Midbrain (tissue), 1 donor: ENCODE measurements at regions not wholly inside any gene's neighbourhood (a gene's known extent, or its start where the extent isn't known, plus 50 kb on each side); places are given as distances from the start of the nearest gene placed in this dataset.

Experiments
- DNase-seq: peaks from one replicate; lab custom pipeline; 2025; lab: John Stamatoyannopoulos, UW

DNA sequence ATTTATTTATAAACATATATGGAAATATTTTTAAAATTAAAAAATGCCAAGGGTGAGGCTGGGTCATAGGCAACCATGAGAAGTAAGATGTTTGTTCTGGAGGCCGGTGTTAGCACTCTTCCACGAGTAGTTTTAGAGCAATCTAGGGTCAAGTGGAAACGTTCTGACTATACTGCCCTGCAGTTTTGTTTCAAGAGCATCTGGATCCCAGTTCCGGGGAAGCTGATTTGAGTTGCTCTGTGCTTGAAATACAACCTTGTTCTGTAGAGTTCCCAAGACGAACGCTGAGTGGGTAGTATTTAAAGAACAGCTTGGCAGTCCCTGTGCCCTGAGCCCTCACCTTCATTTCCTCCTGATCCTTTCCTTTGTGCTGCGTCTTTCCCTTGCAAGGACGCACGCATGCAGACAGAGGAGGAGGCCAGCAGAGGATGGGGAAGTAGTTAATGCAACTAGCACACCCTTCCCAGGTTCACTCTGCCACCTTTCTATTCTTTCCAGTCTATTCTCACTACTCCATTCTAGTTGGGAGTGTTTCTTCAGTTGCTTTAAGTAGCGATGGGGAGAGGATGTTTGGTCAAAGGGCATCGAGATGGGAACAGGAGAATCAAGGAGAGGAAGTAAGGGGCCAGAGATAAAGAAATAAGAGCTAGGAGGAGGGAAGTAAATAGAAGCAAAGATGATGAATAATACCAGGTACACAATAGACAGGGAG is 68.3 kb upstream of the ZSWIM6 start:
- DNase-seq, result peak; percentile 8

DNA sequence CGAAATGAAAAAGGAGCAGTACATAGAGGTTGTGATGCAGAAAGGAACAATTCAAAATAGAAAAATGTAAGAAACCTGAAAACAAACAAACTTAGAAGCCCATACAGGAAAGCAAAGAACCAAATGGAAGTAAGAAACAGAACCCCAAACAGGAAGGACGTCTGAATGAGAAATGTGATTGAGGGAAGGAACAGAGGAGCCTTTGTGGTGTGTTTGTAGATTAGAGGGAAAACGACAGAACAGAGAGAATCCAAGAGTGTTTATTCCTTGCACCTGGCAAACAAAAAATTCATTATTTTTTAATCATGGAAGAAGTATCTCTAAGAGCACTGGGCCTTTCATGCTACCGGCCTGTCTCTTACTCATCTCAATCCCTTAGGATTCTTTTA is 67.8 kb upstream of the ZSWIM6 start:
- DNase-seq, result no peak

- DNase-seq, result no peak
Observed at GRCh38 chr5:61267116-61267515, 64.9 kb upstream of the ZSWIM6 start.

GRCh38 chr5:61268871-61269270 is 63.2 kb upstream of the ZSWIM6 start:
- no peak for DNase-seq

DNA sequence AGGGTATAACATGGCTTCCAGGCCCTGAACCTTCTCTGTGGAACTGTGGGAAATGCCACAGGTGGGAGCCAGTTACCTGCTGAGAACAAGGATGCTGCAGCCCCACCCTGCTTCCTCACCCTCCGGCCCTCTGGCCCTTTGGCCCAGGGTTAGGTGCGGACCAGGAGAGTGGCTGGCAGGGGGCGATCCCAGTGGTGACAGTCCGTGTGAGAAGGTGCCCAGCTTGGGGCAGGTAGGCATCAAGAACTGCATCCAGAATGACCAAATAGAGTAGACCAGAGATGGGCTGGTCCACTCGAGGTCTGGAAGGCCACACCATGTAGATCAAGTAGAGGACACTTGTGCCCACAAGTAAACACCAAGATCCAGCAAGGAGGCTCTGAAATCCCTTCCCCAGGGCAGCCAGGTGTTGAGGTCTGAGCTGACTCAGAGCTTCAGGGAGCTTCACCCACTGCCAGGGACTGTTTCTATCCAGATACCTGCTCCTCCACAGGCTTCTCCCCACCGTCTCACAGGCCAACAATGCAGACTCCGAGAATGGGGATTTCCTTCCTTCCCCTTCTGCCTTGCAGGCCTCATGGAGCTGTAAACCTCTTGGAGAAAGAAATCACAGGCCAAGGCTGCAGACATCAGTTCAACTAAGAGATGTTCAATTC is 61.4 kb upstream of the ZSWIM6 start:
- no peak for DNase-seq

DNA sequence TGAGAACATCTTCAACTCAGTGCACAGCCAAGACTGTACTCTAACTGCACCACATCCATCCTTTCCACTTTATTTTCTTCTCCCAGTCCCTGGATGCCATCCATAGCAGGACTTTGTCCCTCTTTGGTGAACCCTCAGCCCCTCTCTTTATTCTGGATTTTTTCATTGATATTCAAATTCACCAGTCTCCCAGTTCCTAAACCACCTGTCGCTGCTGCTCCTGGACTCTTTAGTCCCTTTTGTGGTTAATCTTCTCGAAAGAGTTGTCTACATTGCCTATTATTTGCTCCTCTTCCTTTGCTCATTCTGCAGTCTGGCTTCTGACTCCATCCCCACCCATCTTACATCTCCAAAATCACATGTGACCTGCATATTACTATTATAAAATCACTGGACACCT is 59.4 kb upstream of the ZSWIM6 start:
- no peak for DNase-seq

GRCh38 chr5:61273279-61273975 is 58.6 kb upstream of the ZSWIM6 start:
- no peak for DNase-seq

- no peak for DNase-seq
Observed at GRCh38 chr5:61274511-61274911, 57.5 kb upstream of the ZSWIM6 start.

DNA sequence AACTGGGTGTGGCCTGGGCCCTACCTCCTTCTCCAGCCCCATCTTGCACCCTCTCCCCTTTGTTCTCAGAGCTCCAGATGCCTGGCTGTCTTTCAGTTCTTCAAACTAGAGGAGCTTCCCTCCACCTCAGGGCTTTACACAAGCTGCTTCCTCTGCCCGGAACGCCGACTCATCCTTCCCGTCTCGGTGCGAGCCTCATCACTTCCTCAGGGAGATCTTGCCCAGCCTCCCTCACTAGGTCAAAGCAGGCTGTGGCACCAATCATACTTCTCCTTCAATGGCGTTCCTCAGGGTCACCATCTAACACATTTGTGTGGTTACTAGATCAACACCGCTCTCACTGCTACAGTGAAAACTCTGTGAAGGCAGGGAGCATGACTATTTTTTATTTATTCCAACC is 56.2 kb upstream of the ZSWIM6 start:
- DNase-seq, result peak; percentile 40

GRCh38 chr5:61277190-61277589 is 54.9 kb upstream of the ZSWIM6 start:
- peak; percentile 34 for DNase-seq

DNA sequence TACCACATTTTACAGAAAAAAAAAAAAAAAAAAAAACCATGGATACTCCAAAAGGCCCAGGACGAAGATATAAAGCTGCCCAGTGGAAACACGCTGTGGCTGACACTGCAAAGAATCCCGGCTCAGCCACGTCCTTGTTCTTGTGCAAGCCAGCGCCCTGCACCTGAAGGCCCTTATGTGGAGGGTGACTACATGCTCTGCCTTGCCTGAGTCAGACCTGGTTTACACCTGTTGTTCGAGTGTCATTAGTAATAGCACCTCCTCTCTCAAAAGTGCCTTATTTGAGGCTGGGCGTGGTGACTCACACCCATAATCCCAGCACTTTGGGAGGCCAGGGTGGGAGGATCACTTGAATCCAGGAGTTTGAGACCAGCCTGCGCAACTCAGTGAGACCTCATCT is 54.3 kb upstream of the ZSWIM6 start:
- no peak for DNase-seq

GRCh38 chr5:61279725-61280124 is 52.3 kb upstream of the ZSWIM6 start:
- DNase-seq, result no peak

- no peak for DNase-seq
Observed at GRCh38 chr5:61280205-61280604, 51.9 kb upstream of the ZSWIM6 start.

DNA sequence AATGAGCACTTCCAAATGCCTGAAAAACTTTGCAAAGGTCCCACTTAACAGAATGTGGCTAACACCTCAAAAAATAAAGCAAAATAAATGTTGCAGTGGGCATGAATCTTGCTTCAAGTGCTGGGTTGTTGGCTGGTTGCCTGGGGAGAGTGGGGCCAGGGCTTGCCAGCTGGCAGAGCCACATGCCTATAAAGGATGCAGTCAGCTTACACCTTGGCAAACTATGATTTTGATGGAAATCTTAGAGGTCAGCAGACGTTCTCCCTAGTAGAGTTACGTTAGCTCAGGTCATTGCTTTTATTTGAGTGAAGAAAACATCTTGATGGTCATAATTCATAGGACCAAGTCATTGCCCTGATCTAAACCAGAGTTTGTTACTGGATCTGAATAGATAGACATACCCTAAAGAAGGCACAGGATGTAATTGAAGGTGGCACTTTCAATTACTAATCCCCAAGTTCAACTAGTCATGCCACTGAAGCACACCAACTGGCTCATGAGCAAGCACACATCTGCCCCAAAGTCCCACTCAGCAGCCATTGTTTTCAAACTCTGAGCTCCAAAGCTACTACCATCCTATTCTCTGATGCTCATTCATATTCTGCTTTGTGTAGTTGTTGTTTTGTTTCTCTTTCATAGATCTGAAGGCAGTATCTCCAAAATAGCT is 51.2 kb upstream of the ZSWIM6 start:
- DNase-seq, result peak; percentile 24

GRCh38 chr5:61281686-61282085 is 50.4 kb upstream of the ZSWIM6 start:
- DNase-seq, result no peak
